Stomach (tissue), 4 donors: ENCODE measurements at regions not wholly inside any gene's neighbourhood (a gene's known extent, or its start where the extent isn't known, plus 50 kb on each side); places are given as distances from the start of the nearest gene placed in this dataset.
"Not testable (repeated sequence)": the region's sequence is repeated elsewhere in the genome, so short reads cannot be mapped to it uniquely, and the experiment has no call there.

Source experiments
- EP300 ChIP-seq: sonication (generic); formaldehyde crosslinking; IDR thresholded peaks from one replicate; pipeline ENCODE4 v1.6.1; 2017; ENCODE audit warnings: antibody characterized with exemption
- POLR2A ChIP-seq, 4 donors: fragments of 450-650 bp; IDR thresholded peaks; one replicate each; pipeline ENCODE4 v1.6.1; 2016; ENCODE audit warnings: antibody characterized with exemption in 4 of 4, control low read depth in 2 of 4, mild to moderate bottlenecking in 1 of 4, moderate library complexity in 1 of 4
- POLR2AphosphoS5 ChIP-seq, 3 donors: sonication (generic); formaldehyde crosslinking; IDR thresholded peaks; one replicate each; pipeline ENCODE4 v1.6.1; 2016; ENCODE audit warnings: antibody characterized with exemption in 3 of 3
- TF ChIP-seq, protein P1 (sequence below), 7 experiments: fragments of 450-650 bp in 4 of 7; fragments of 200-600 bp in 3 of 7; sonication (generic) in 3 of 7; IDR thresholded peaks; one replicate each; pipeline ENCODE4 v1.5.1; 2016 to 2019; ENCODE audit warnings: antibody characterized with exemption in 7 of 7, control low read depth in 2 of 7, mild to moderate bottlenecking in 1 of 7

DNA sequence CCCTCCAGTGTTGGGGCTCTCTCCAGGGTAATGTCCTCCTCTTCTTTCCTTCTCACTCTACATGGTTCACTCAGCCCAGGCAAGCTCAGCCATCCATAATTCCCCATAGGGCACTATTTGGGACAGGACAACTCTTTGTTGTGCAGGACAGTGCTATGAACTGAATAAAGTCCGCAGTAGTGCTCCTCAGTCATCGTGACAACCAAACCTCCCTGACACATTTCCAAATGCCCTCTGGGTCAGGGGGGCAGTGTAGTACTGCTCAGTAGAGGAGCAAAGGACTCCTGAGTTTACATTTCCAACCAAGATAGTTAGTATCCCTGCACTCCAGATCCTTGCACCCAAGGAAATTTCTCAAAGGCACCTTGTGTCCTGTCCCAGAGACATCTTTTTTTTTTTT is 97.4 kb upstream of the TERB2 start:
- not testable (repeated sequence) for TF ChIP-seq POLR2A (IDR thresholded peaks at IDR 0.05); POLR2AphosphoS5 (IDR thresholded peaks at IDR 0.05); EP300
- TF ChIP-seq, protein P1, sequence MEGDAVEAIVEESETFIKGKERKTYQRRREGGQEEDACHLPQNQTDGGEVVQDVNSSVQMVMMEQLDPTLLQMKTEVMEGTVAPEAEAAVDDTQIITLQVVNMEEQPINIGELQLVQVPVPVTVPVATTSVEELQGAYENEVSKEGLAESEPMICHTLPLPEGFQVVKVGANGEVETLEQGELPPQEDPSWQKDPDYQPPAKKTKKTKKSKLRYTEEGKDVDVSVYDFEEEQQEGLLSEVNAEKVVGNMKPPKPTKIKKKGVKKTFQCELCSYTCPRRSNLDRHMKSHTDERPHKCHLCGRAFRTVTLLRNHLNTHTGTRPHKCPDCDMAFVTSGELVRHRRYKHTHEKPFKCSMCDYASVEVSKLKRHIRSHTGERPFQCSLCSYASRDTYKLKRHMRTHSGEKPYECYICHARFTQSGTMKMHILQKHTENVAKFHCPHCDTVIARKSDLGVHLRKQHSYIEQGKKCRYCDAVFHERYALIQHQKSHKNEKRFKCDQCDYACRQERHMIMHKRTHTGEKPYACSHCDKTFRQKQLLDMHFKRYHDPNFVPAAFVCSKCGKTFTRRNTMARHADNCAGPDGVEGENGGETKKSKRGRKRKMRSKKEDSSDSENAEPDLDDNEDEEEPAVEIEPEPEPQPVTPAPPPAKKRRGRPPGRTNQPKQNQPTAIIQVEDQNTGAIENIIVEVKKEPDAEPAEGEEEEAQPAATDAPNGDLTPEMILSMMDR (IDR thresholded peaks at IDR 0.05): not testable (repeated sequence)
